ENCODE measurements at regions not wholly inside any gene's neighbourhood (a gene's known extent, or its start where the extent isn't known, plus 50 kb on each side); places are given as distances from the start of the nearest gene placed in this dataset.

- no peak for DNase-seq
Measured at GRCh38 chr2:196318517-196319377, 147.4 kb upstream of the STK17B start.

GRCh38 chr2:196322973-196323810, 151.8 kb upstream of the STK17B start:
- no peak for DNase-seq

GRCh38 chr2:196324211-196324610, 152.8 kb upstream of the STK17B start:
- no peak for DNase-seq

- DNase-seq, result no peak
Measured at GRCh38 chr2:196328088-196328680, 156.8 kb upstream of the STK17B start.

- no peak for DNase-seq
Measured at GRCh38 chr2:196329959-196330358, 158.6 kb upstream of the STK17B start.

GRCh38 chr2:196330645-196331044, 159.3 kb upstream of the STK17B start:
- DNase-seq, result no peak

- peak; percentile 76 for DNase-seq
Measured at GRCh38 chr2:196331143-196331542, 159.8 kb upstream of the STK17B start.

- DNase-seq, result no peak
Measured at GRCh38 chr2:196331851-196332250, 160.5 kb upstream of the STK17B start.

- DNase-seq, result no peak
Measured at GRCh38 chr2:196333397-196333796, 162.0 kb upstream of the STK17B start.

- no peak for DNase-seq
Measured at GRCh38 chr2:196334710-196335109, 163.3 kb upstream of the STK17B start.

- DNase-seq, result no peak
Measured at GRCh38 chr2:196335221-196335634, 163.8 kb upstream of the STK17B start.

GRCh38 chr2:196336207-196336606, 164.8 kb upstream of the STK17B start:
- DNase-seq, result no peak

- no peak for DNase-seq
Measured at GRCh38 chr2:196336715-196337114, 165.3 kb upstream of the STK17B start.

GRCh38 chr2:196337208-196337953, 166.0 kb upstream of the STK17B start:
- peak; percentile 44 for DNase-seq

GRCh38 chr2:196338440-196338839, 167.1 kb upstream of the STK17B start:
- DNase-seq, result no peak

- no peak for DNase-seq
Measured at GRCh38 chr2:196341277-196341841, 170.0 kb upstream of the STK17B start.

GRCh38 chr2:196344397-196344796, 173.0 kb upstream of the STK17B start:
- DNase-seq, result no peak

- DNase-seq, result no peak
Measured at GRCh38 chr2:196353717-196354116, 182.3 kb upstream of the STK17B start.

GRCh38 chr2:196354186-196354585, 182.8 kb upstream of the STK17B start:
- no peak for DNase-seq

- peak; percentile 13 for DNase-seq
Measured at GRCh38 chr2:196356332-196356731, 185.0 kb upstream of the STK17B start.

GRCh38 chr2:196360650-196361049, 189.3 kb upstream of the STK17B start:
- DNase-seq, result no peak

GRCh38 chr2:196361606-196362326, 190.4 kb upstream of the STK17B start:
- DNase-seq, result no peak
